C4-2B (cell line): ENCODE measurements at regions not wholly inside any gene's neighbourhood (a gene's known extent, or its start where the extent isn't known, plus 50 kb on each side); places are given as distances from the start of the nearest gene placed in this dataset.

ENCODE experiments used
- H3K27ac ChIP-seq: fragments of 450-650 bp; 2 replicates; pipeline ENCODE4 v1.5.1; 2017
- CTCF ChIP-seq: fragments of 450-650 bp; conservative IDR thresholded peaks from 2 replicates; pipeline ENCODE4 v1.5.1; 2017; ENCODE audit warnings: mild to moderate bottlenecking
- ZFX ChIP-seq: fragments of 450-650 bp; IDR thresholded peaks from 2 replicates; pipeline ENCODE4 v1.6.1; 2017

- no peak overlapping the region for H3K27ac ChIP-seq
- TF ChIP-seq ZFX (no peak), CTCF (no peak)
Measured at GRCh38 chr4:26162101-26162500, 158.7 kb upstream of the RBPJ start.

DNA sequence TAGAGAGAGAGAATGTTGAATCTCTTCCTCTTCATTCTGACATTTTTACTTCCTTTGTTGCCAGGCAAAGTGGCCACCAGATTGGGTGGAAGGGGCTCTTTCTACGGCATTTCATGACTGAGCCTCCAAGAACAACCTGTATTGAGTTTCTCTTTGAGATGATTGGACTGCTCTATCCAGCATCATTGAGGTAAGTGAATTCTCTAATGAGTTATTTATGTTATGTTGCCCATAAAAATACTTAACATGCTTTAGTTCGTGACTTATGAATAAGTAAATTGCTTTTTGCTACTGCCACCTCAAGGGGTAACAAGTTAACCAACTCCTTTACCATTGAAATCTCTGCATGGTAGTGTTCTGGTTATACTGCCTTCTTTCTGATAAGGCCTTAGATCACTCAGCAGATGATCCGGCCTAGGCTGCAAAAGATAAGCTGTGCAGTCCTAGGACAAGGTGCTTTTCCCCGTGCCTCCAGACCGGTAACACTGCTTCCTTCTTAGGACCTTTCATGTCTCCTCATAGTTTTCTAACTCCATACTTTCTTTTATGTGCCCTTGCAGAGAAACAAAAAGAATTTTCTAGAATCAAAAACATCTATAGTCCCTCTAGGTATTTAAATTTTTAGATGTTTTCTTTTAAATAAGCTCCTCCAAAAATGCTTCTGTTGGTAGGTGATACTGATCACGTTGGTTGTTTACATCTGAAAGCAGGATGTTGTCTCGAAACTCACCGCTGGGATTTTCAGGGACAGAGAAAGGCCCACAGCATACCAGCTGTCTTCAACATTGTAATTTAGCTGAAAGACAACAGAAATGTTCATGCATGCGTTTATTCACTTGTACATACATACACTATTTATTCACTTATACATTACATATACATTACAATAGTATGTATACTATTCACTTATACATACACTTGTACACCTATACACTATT, 157.1 kb upstream of the RBPJ start:
- no peak overlapping the region for H3K27ac ChIP-seq
- no peak for TF ChIP-seq CTCF
- no peak for TF ChIP-seq ZFX

GRCh38 chr4:26171501-26171900, 149.3 kb upstream of the RBPJ start:
- H3K27ac ChIP-seq, result no peak overlapping the region
- TF ChIP-seq CTCF (no peak), ZFX (no peak)

DNA sequence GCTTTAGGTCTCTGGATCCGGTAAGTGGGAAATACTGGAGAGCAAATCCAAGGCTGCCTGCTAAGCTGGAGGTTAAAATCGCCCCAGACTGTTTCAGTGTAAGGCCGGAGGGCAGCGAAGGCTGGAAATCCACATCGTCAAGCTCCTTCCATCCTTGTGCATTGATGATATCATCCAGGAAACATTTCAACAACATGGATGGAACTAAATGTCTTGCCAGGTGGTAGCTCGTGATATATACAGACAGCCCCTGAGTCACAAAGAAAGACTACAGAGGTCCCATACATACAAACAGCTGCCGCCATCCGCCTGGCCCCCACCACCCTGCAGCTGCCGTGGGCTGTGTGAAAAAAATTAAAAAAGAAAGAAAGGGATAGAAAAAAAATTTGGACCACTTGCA, 148.9 kb upstream of the RBPJ start:
- TF ChIP-seq ZFX (no peak), CTCF (no peak)
- no peak overlapping the region for H3K27ac ChIP-seq

DNA sequence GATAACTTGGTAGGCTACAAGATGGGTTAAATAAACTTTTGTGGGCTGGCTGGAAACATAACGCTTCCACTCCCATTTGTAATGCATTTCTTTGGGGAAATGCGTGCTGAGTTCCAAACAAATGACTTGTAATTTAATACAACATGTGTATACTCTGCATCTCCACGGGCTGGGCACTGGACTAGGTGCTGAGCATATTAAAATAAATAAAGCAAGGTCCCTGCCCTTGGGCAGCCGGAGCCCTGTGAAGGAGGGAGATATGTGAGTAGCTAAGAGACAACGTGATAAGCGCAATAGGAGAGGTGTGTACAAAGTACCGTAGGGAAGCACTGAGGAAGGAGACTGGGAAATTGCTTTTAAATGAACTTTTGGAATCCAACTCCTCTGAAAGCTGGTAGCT, 147.2 kb upstream of the RBPJ start:
- H3K27ac ChIP-seq, result no peak overlapping the region
- TF ChIP-seq ZFX (no peak), CTCF (no peak)

GRCh38 chr4:26174027-26174426, 146.8 kb upstream of the RBPJ start:
- TF ChIP-seq ZFX (no peak), CTCF (no peak)

GRCh38 chr4:26175006-26175786, 145.6 kb upstream of the RBPJ start:
- H3K27ac ChIP-seq, result no peak overlapping the region
- TF ChIP-seq ZFX (no peak), CTCF (no peak)

More at GRCh38 chr4:26174027-26174426, 146.8 kb upstream of the RBPJ start:
- H3K27ac ChIP-seq, result no peak overlapping the region
